ENCODE measurements at regions not wholly inside any gene's neighbourhood (a gene's known extent, or its start where the extent isn't known, plus 50 kb on each side); places are given as distances from the start of the nearest gene placed in this dataset.

GRCh38 chr5:82346399-82347165, 68.4 kb upstream of the RPS23 start:
- CTCF ChIA-PET (ENCODE audit: partially characterized antibody) = interaction anchor here (0.6 to 12.2 kb wide), 8 partner anchors 11 to 746 kb away, joined by 3 to 130 read pairs (median 3); no protein-coding TSS in a partner anchor
- no peak overlapping the region for H3K27ac ChIP-seq (ENCODE audit: low read depth, low read length)

More at GRCh38 chr5:82346399-82347165, 68.4 kb upstream of the RPS23 start:
- 82% methylated on average over 10 of the region's 10 CpGs; no CpG with 5 or more reads in 1 of the 2 experiments for WGBS, 2 experiments (ENCODE audit: extremely low coverage in 1 of 2, insufficient coverage in 1 of 2, insufficient read length in 1 of 2, insufficient replicate concordance in 2 of 2, low coverage in 1 of 2, low lambda C conversion rate in 2 of 2, missing lambda C conversion rate in 1 of 2)
- no peak for TF ChIP-seq BRCA1 (IDR thresholded peaks at IDR 0.05; ENCODE audit: low read depth, low read length)
- Histone ChIP-seq H4K5ac (ENCODE audit: insufficient read length, low read depth, low read length) (no peak overlapping the region), H4K8ac (ENCODE audit: extremely low read depth, insufficient read depth, low read length) (no peak overlapping the region), H3K4me2 (ENCODE audit: insufficient read depth in 1 of 2, low read depth in 2 of 2, low read length in 2 of 2) (no peak overlapping the region), H2AFZ (ENCODE audit: low read length) (no peak overlapping the region), H2BK12ac (ENCODE audit: low read depth, low read length) (no peak overlapping the region), H3K23ac (ENCODE audit: insufficient read length) (no peak overlapping the region), H2AK5ac (ENCODE audit: low read depth, low read length) (no peak overlapping the region), H3K79me2 (ENCODE audit: control insufficient read depth in 1 of 2, insufficient read depth in 2 of 2, low read length in 2 of 2) (no peaks in the 10 kb centered on the region), H3K9ac (replicated peaks in 1 of 4; ENCODE audit: extremely low read depth in 1 of 4, low read depth in 3 of 4, low read length in 3 of 4) (no peak overlapping the region), H3K36me3 (ENCODE audit: control insufficient read depth in 2 of 4, insufficient read depth in 4 of 4, low read length in 3 of 4) (no peaks in the 10 kb centered on the region), H3K14ac (ENCODE audit: insufficient read length) (no peak overlapping the region), H4K91ac (replicated peaks; ENCODE audit: insufficient read length, low read length) (no peak overlapping the region), H3K9me3 (ENCODE audit: insufficient read depth in 2 of 2, low read depth in 1 of 2, low read length in 1 of 2) (no peaks in the 10 kb centered on the region), H3K27me3 (replicated peaks in 1 of 4; ENCODE audit: control insufficient read depth in 3 of 4, extremely low read depth in 1 of 4, insufficient read depth in 3 of 4, low read length in 3 of 4) (no peaks in the 10 kb centered on the region), H3K23me2 (ENCODE audit: low read depth, low read length) (no peaks in the 10 kb centered on the region), H3K4me1 (replicated peaks in 1 of 4; ENCODE audit: control insufficient read depth in 3 of 4, insufficient read depth in 4 of 4, low read length in 3 of 4) (no peaks in the 10 kb centered on the region), H2BK15ac (ENCODE audit: low read length) (peak overlapping the region; percentile 8; the same call in 1 of the 2 replicates), H3K4ac (replicated peaks; ENCODE audit: insufficient read length, low read depth, low read length) (no peak overlapping the region), H2BK20ac (ENCODE audit: low read length) (no peak overlapping the region), H3K4me3 (ENCODE audit: extremely low read depth in 1 of 4, insufficient read depth in 2 of 4, low read depth in 3 of 4, low read length in 4 of 4) (no peak overlapping the region), H3K56ac (replicated peaks; ENCODE audit: insufficient read length, low read depth, low read length) (no peak overlapping the region), H2BK120ac (replicated peaks; ENCODE audit: low read depth, low read length) (no peak overlapping the region), H3K18ac (ENCODE audit: extremely low read depth, low read length) (peak overlapping the region; percentile 38; the same call in 1 of the 2 replicates), H4K20me1 (replicated peaks in 1 of 2; ENCODE audit: control insufficient read depth in 1 of 2, insufficient read depth in 2 of 2, low read length in 2 of 2) (no peaks in the 10 kb centered on the region), H2BK5ac (ENCODE audit: low read depth, low read length) (0 out of 2 replicates have a peak overlapping the region, but pooled peaks have one; percentile 19), H3K79me1 (ENCODE audit: low read depth, low read length) (no peaks in the 10 kb centered on the region; the same call in 1 of the 2 replicates)
- DNase-seq (ENCODE audit: low read depth in 1 of 2, low spot score in 2 of 2) = no peak
- POLR2A ChIA-PET (ENCODE audit: partially characterized antibody) = interaction anchor here (1.1 kb wide), 1 partner anchor 68 kb away, joined by 3 read pairs; the partner anchor contains the start of gene RPS23
- FAIRE-seq = no peak

All from H1 (cell line).